GM12874 (cell line): ENCODE measurements at regions not wholly inside any gene's neighbourhood (a gene's known extent, or its start where the extent isn't known, plus 50 kb on each side); places are given as distances from the start of the nearest gene placed in this dataset.

Experiments used
- TF ChIP-seq, protein P1 (sequence below): IDR thresholded peaks from 2 replicates; pipeline ENCODE4 v1.5.1; 2011; ENCODE audit warnings: low read depth, mild to moderate bottlenecking, control low read depth, low read length, moderate library complexity; ENCODE audit not compliant: insufficient read depth

DNA sequence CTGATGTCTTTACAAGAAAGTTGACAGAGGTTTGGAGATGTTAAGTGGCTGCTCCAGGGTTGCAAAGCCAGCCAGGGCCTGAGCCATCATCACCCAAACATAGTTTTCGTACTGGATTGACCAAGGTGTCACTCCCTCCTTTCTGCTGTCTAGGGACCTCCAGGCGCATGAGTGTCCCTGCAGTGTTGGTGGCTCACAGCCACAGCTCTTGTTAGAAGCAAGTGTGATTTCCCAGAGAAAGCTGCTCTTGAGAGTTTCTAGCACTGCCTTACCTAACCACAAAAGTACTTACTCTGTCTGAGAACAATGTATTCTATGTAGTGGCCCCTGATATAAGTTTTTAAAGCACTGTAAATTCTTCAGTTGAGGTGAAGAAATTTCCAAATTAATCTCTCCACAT lies 144.1 kb downstream of the SOX2 start:
- TF ChIP-seq, protein P1, sequence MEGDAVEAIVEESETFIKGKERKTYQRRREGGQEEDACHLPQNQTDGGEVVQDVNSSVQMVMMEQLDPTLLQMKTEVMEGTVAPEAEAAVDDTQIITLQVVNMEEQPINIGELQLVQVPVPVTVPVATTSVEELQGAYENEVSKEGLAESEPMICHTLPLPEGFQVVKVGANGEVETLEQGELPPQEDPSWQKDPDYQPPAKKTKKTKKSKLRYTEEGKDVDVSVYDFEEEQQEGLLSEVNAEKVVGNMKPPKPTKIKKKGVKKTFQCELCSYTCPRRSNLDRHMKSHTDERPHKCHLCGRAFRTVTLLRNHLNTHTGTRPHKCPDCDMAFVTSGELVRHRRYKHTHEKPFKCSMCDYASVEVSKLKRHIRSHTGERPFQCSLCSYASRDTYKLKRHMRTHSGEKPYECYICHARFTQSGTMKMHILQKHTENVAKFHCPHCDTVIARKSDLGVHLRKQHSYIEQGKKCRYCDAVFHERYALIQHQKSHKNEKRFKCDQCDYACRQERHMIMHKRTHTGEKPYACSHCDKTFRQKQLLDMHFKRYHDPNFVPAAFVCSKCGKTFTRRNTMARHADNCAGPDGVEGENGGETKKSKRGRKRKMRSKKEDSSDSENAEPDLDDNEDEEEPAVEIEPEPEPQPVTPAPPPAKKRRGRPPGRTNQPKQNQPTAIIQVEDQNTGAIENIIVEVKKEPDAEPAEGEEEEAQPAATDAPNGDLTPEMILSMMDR: no peak

DNA sequence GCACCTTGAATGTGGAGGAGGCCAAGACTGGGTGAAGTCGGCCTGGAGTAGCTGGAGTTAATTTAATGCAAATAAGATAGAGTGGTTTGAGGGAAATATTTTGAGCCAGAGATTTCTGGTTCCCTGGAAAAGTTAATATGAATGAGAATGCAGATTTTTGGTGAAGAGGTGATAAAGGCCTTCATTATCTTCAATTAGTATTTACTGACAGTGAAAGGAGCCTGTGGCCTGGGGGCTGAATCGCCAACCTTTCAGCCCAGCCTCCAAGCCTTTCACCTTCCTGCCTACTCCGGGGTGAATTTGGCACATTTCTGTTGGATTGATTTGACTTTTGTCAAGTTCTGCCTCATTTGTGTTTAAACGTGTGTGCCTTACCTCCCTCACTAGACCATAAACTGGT lies 147.8 kb downstream of the SOX2 start:
- TF ChIP-seq, protein P1: no peak

DNA sequence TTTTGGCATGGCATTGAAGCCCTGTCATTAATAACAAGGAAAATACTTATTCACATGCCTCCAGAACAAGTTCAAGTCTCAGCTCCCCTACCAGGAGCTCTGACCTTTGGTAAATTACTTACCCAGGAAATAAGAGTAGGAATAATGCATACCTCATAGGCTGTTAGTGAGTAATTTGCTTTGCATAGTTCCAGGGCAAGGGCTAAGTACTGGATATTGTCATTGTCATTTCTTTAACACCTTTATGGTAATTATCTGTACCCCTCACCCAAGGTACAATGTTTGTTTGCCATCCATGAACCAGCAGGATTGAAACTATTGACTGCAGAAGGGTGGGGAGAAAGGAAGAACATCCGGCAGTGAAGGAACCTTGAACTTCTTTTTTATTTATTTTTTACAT lies 148.5 kb downstream of the SOX2 start:
- TF ChIP-seq, protein P1: no peak

DNA sequence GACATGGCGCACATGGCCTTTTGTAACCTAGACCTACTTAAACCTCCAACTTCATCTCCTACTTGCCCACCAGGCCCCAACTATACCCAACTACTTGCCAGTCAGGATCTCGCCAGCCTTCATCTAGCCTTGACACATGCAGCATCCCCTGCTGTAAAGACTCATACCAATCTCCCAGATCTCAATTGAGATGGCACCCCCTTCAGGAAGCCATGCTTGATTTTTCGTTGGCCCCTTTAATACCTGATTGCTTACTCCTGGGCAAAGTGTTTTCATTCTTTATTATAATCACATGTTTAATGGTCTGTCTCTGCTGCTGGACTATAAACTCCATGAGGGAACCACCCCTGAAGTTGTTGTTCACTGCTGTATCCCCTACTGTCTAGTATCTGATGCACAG lies 150.8 kb downstream of the SOX2 start:
- TF ChIP-seq, protein P1: no peak

DNA sequence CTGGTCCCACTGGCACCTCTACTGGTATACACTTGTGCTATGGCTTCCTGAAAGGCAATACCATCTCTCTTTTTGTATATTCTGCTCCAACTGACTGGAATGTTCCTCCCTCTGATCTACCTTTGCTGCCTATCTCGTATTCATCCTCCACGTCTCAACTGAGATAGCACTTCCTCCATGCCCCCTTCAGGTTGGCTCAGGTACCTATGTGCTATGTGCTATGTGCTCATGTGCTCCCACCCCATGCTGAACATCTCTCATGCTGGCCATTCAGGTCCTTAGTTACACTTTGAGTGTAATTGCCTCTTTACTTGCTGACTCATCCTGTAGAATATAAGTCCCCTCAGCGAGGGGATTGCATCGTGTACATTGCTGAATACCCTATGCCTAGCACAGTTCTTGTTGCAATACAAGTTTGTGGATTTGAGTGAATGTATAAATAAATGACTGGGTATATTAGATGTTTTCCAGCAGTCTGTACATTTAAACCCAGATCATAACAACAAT lies 156.9 kb downstream of the SOX2 start:
- TF ChIP-seq, protein P1: no peak

DNA sequence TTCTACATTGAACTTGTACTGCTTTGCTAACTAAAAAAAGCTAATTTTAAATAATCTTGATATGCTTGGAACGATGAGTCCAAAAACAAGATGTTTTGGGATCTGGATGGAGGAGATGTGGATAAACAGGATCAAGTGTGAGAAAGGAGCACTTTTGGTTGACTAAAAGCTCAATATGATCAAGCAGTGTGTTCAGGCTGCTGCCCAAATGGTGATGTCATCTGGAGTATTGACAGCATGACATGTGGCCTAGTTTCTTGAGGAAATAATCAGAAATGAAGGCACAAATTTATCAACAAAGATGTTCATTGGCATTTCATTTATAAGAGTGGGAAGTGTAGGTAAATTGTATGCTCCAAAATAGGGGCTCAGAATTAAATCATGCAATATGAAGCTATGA lies 161.2 kb downstream of the SOX2 start:
- TF ChIP-seq, protein P1: no peak

DNA sequence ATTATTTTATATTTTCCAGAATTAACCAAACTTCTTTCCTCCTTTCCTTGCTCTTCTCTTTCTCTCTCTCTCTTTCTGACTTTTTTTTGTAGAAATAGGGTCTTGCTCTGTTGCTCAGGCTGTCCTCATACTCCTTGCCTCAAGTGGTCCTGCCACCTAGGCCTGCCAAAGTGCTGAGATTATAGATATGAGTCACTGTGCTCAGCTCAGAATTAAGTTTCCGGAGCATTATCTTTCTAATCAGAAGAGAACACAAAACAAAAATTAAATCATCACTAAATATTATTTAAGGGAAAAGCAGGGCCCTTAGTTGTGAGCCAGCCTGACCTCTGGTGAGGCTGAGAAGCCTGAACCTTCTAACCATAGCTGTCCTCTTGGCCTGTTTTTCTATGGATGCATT lies 168.2 kb downstream of the SOX2 start:
- TF ChIP-seq, protein P1: no peak

DNA sequence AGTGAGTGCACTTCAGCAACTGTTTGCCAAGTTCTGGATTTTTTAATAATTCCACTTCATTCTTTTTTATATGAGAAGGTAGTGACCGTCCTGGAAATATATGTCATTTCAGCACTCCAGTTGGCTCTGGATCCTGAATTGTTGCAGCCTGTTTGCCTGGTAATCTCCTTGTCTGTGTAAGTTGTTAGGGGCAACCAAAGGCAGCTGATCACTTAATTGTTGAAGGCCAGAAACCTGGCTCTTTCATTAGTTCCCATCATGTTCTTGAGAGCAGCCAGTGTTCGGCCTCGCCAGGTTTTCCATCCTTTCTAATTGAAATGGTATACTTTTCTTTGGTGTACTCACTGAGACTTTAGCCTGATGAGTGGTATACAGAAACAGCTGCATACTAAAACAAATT lies 168.6 kb downstream of the SOX2 start:
- TF ChIP-seq, protein P1: no peak
